HL-60 (cell line): ENCODE measurements at regions not wholly inside any gene's neighbourhood (a gene's known extent, or its start where the extent isn't known, plus 50 kb on each side); places are given as distances from the start of the nearest gene placed in this dataset.

Source experiments
- DNase-seq, 2 experiments: peaks; one replicate each; pipeline ENCODE4 v3.0.0-alpha.2; 2010 to 2020; ENCODE audit warnings: low read depth in 1 of 2, low spot score in 1 of 2
- H3K27ac ChIP-seq: fragments of 250-450 bp; sonication (Bioruptor Pico); replicated peaks from 2 replicates; pipeline ENCODE4 v1.5.1; 2020; ENCODE audit warnings: mild to moderate bottlenecking, moderate library complexity
- H3K27me3 ChIP-seq: fragments of 250-450 bp; sonication (Bioruptor Pico); 2 replicates; pipeline ENCODE4 v1.5.1; 2021; ENCODE audit warnings: mild to moderate bottlenecking, moderate library complexity; ENCODE audit not compliant: insufficient read depth, poor library complexity, severe bottlenecking
- H3K4me3 ChIP-seq: replicated peaks from 2 replicates; pipeline ENCODE4 v1.5.1; 2011; ENCODE audit warnings: mild to moderate bottlenecking, control low read depth, low read length; ENCODE audit not compliant: insufficient read depth
- CTCF ChIP-seq: IDR thresholded peaks from one replicate; pipeline ENCODE4 v1.5.1; 2011; ENCODE audit warnings: low read length, control low read depth, inconsistent platforms; ENCODE audit not compliant: insufficient read depth
- GABPA ChIP-seq: IDR thresholded peaks from 2 replicates; pipeline ENCODE4 v1.6.1; 2012; ENCODE audit warnings: low read depth
- POLR2AphosphoS5 ChIP-seq: IDR thresholded peaks from 2 replicates; pipeline ENCODE4 v1.6.1; 2012; ENCODE audit warnings: low read depth
- REST ChIP-seq: IDR thresholded peaks from 2 replicates; pipeline ENCODE4 v1.6.1; 2012; ENCODE audit warnings: low read depth; ENCODE audit not compliant: insufficient replicate concordance
- SPI1 ChIP-seq: IDR thresholded peaks from 2 replicates; pipeline ENCODE4 v1.6.1; 2012; ENCODE audit warnings: low read depth, mild to moderate bottlenecking, borderline replicate concordance

- H3K4me3 ChIP-seq: no peak overlapping the region
- TF ChIP-seq CTCF: no peak
- TF ChIP-seq POLR2AphosphoS5: no peak
- no peak for TF ChIP-seq REST
- TF ChIP-seq GABPA: no peak
- no peak for TF ChIP-seq SPI1
Observed at GRCh38 chr13:111945086-111945485, 121.9 kb upstream of the SOX1 start.

GRCh38 chr13:111946214-111946613, 120.7 kb upstream of the SOX1 start:
- TF ChIP-seq CTCF (no peak), SPI1 (no peak), REST (no peak), GABPA (no peak), POLR2AphosphoS5 (no peak)

More at GRCh38 chr13:111945086-111945485, 121.9 kb upstream of the SOX1 start:
- H3K27me3 ChIP-seq: no peaks in the 10 kb centered on the region
- H3K27ac ChIP-seq: no peak overlapping the region
- no peak for DNase-seq

GRCh38 chr13:111947026-111947810, 119.7 kb upstream of the SOX1 start:
- H3K4me3 ChIP-seq: no peak overlapping the region
- no peak overlapping the region for H3K27ac ChIP-seq
- no peaks in the 10 kb centered on the region for H3K27me3 ChIP-seq
- DNase-seq: no peak
- TF ChIP-seq SPI1: no peak
- no peak for TF ChIP-seq REST
- no peak for TF ChIP-seq CTCF
- no peak for TF ChIP-seq POLR2AphosphoS5
- TF ChIP-seq GABPA: no peak

More at GRCh38 chr13:111946214-111946613, 120.7 kb upstream of the SOX1 start:
- Histone ChIP-seq H3K27me3 (no peaks in the 10 kb centered on the region), H3K27ac (no peak overlapping the region), H3K4me3 (no peak overlapping the region)
- DNase-seq: no peak
